ENCODE measurements at regions not wholly inside any gene's neighbourhood (a gene's known extent, or its start where the extent isn't known, plus 50 kb on each side); places are given as distances from the start of the nearest gene placed in this dataset.

DNA sequence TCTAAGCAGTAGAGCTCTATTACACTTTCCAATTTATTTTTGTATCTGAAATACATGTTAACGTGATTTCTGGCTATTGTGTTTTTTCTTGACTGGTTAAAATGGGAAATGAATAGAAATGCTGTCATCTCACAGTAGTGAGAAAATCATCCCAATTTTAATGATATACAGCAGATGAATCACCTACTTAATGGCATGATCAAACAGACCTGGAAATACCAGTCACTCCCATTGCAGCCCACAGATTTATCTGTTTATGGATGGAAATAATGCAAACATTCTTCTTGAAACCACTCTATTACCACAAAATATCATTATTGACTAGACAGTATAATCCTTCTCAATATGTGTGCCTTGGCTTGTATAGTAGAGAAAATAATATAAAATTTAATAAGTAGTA is 497.8 kb upstream of the ADAMTS5 start:
- no peak for TF ChIP-seq POLR2AphosphoS5 (IDR thresholded peaks at IDR 0.05)
- TF ChIP-seq, protein P1, sequence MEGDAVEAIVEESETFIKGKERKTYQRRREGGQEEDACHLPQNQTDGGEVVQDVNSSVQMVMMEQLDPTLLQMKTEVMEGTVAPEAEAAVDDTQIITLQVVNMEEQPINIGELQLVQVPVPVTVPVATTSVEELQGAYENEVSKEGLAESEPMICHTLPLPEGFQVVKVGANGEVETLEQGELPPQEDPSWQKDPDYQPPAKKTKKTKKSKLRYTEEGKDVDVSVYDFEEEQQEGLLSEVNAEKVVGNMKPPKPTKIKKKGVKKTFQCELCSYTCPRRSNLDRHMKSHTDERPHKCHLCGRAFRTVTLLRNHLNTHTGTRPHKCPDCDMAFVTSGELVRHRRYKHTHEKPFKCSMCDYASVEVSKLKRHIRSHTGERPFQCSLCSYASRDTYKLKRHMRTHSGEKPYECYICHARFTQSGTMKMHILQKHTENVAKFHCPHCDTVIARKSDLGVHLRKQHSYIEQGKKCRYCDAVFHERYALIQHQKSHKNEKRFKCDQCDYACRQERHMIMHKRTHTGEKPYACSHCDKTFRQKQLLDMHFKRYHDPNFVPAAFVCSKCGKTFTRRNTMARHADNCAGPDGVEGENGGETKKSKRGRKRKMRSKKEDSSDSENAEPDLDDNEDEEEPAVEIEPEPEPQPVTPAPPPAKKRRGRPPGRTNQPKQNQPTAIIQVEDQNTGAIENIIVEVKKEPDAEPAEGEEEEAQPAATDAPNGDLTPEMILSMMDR (IDR thresholded peaks at IDR 0.05): no peak
- TF ChIP-seq POLR2A (IDR thresholded peaks at IDR 0.05): no peak
- TF ChIP-seq EP300 (IDR thresholded peaks at IDR 0.05): no peak
